GM18858 (cell line): ENCODE measurements at regions not wholly inside any gene's neighbourhood (a gene's known extent, or its start where the extent isn't known, plus 50 kb on each side); places are given as distances from the start of the nearest gene placed in this dataset.

Experiments
- ATAC-seq: cut with Tn5 transposase; IDR thresholded peaks from one replicate; pipeline ENCODE4 v1.9.1; 2021; ENCODE audit not compliant: unreplicated experiment

DNA sequence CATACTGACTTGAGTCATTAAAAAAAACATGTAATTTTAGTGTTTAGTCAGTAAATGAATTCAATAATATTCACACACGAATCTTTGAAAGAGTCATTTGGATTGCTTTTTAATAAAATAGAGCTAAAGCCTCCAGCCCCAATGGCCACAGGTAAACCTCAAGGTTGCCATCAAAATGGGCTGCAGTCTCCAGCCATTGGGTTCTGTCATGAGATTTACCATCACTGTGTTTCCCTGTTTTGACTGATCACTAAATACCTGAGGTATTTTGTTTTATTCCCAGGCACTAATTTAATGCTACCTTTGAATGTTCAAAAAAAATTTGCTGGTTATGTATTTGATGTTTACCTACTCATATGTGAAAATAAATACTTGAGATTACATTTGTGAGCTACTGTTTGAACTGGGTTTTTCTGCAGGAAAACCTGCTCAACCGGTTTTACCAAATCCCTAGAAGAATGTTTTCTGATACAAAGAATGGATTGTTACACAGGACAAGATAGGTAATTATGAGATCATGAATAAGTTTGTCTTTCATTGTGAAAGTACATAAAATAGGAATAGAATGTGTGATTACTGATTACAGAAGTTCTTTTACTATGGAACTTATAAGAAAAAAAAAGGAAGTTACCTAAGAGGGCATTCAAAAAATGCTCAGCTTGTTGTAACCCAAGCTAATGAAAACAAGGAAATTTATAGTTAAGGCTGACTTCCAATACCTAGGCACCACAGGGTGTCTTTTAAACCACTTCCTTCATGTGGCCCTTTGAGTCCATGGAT is 391.3 kb downstream of the EFNB2 start:
- ATAC-seq = no peak

DNA sequence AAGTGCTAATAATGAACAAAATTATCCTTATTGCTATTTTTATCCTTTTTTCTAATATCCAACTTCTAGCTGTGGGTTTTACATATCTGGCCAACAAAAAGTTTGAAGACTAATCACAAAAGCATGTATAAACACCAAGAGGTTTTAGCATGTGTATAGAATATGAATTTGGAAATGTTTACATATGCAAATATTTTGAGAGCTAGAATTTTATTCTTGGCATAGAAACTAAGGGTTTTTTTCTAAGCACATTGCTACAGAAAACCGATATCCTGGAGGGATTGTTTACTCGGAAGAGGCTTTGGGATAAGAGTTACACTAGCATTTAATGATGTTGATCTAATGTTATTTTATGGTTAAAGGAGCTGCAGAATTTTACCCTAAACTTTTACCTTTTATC is 392.1 kb downstream of the EFNB2 start:
- ATAC-seq = no peak

DNA sequence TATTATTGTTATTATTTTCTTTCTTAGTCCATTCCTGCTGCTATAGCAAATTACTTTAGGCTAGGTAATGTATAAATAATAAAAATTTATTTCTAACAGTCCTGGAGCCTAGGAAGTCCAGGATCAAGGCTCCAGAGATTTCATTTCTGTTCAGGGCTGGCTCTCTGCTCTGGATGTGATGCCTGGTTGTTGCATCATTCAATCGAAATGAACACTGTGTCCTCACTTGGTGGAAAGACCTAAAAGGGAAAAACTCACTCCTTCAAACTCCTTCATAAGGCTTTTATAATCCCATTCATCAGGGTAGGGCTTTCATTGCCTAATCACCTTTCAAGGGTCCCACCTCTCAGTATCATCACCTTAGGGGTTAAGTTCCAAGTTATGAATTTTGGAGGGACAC is 395.0 kb downstream of the EFNB2 start:
- no peak for ATAC-seq

DNA sequence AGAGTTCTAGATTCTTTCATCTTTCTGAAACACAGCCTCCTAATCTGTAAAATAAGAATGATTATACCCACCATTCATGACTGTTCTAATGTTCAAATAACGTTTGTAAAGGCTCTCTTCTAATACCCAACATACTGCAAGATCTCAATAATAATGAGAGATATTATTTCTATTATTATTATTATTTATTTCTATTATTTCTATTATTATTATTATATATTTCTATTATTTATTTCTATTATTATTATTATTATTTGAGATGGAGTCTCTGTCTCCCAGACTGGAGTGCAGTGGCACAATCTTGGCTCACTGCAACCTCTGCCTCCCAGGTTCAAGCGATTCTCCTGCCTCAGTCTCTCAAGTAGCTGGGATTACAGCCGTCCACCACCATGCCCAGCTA is 395.5 kb downstream of the EFNB2 start:
- no peak for ATAC-seq

DNA sequence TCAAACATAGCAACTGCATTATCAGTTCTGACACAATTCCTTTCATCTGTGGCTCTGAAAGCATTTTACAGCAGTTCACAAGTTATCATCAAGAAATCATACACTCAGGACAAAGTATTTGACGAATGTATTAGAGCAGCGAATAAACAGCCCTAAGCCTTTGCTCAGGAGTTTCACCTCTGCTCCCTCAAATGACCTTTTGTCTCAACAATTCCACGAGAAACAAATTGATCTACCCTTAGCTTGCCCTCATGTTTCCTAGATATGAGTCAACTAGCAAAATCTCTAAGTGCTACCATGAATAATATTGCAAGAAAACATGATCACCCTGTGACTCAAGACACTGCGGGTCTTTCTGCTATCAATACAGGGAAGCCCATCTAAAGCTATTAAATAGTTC is 396.1 kb downstream of the EFNB2 start:
- no peak for ATAC-seq

DNA sequence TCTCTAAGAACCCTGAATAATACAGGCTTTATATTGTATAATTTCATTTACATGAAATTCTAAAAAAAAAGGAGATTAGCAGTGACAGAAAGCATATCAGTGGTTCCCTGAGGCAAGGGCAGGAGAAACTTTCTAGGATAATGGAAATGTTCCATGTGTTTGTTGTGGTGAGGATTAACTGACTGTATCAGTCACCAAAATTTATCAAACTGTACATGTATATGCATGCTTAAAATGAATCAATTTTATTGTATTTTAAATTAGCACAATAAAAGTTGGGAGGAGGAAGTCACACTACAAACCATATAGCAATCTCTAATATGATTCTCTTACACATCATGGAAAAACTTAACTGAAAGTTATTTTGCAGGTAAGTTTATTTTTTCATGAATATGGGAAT is 396.8 kb downstream of the EFNB2 start:
- ATAC-seq = no peak

DNA sequence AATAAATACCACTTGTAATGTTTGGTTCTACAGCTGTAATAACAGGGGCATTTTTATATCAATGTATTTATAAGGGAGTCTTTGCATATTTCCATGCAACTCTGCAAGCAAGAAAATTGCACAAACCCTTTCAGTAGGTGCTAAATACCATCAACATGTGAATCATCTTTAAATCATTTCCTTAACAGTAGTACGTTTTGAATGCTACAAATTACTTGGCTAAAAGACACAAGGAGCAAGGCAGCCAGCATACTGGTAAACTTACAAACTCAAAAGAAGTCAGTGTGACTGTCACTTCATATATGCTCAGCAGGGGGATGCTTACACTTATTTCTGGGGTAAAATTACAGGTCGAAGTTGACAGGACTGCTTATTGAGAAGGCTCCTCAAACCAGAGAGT is 402.4 kb downstream of the EFNB2 start:
- ATAC-seq = no peak

DNA sequence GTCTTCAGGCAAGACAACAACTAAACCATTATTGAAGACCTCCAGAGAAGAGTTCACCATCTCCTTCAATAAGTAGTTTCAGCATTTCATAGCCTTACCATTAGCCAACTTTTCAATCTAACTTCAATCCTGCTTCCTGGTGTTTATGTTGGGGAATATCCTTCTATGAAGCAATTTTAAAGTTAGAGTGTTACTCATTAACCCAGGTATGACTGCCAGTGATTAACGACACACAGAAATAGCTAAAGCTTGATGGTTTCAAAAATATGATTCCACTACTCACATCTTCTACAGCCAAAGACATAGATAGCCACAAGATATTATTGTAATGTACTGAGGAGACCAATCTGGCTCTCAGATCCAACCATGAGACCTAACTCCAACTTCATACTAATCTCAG is 403.2 kb downstream of the EFNB2 start:
- ATAC-seq = no peak

DNA sequence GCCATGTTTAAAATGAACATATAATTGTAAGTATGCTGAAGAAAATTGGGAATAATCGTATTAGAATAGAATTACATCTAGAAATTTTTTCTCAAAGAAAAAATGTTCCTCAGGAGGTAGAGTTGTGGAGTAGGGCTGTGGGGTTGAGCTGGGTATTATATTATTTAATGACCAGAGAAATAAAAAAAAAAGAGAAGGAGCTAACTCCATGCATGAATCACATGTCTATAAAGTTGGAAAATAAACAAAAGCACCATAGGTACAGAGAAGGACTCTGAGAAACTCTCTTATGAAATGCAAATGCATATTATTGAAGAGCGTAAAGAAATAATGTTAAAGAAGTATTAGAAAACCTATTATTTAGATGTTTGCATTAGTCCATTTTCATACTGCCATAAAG is 405.5 kb downstream of the EFNB2 start:
- no peak for ATAC-seq

DNA sequence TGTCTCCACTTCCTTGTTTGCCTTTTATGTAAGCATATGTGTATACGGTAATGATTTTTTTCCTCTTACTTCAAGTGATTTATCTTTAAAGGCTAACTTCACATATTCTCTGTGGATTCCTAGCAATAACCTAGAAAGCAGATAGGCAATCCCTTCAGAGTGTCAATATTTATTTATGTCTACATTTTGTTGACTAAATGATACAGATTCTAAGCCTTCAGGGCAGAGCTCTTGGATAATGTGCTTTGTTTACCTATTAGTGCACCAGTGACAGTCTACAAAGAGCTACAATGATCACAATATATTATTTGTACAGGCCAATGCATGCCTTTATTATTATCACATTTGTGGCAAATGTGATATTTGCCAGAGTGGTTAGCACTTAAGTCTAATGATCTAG is 406.2 kb downstream of the EFNB2 start:
- ATAC-seq = no peak

DNA sequence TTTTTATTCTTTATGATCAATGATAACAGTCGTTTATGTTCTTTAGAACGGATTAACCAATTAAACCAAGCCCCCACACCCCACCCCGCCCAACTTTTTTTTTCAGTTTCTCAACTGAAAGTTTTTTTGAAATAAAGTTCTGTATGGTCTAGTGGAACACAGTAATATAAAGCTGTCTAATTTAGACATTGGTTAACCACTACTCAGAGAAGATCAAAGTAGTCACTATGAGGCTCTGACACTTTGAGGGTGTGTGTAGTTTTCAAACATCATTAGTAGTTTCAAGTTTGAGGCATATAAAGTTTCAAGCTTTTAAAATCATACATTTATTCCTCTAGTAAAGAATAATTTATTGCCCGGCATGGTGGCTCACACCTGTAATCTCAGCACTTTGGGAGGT is 413.2 kb downstream of the EFNB2 start:
- no peak for ATAC-seq

DNA sequence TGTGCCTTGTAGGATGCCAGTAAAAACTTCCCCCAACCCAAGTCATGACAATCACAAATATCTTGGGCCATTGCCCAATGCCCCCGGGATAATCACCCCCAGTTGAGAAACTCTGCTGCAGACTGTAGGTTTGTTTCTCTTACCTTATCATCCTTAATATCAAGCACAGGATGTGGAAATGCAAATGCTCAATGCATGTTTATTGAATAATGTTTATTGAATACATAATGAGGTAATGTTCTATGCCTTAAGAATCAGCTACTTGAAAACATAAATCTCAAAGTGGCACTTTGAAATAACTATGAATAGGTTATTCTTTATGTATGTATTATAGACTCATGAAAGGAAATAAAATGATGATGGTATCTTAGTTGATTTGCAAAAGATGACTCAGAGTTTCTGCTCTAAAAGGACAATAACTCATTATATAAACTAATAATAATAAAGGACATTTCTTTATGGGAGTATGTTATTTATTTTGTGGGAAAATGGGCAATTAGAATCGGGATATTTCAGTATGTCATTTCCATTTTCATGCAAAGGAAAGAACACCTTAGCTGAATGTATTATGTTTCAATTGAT is 414.2 kb downstream of the EFNB2 start:
- ATAC-seq = no peak

DNA sequence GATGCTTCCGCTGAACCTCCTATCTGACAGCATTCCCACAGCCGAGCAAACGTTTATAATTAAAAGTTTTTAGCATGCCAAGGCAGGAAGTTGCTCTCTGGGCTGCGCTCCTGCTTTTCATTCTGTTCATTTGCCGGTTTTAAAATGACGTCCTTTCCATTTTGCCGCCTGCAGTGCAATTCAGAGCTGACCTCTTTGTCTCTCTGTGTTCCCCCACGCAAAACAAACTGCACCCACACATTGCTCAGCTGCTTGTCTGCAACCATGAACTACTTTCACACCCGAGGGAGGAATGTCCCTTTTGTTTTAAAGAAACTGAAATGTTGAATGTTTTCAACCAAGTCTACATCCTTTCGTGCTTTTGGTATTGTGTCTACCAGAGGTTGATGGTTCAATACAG is 416.5 kb downstream of the EFNB2 start:
- ATAC-seq = no peak

DNA sequence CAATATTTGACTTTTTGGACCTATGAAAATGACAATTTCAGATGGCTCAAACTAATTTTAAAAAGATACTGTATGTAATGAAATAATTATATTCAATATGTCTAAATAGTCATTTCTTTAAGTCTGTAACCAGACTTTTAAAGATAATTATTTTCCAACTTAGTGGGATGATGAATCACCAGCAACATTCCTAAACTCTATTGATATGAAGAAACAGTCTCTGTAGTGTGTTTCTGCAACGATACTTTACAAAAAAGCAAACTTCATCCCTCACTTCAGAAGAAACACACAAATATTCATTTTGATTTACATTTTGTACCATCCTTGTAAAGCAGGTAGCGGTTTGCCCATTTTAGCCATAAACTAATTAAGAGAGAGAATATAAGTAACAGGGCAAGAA is 417.4 kb downstream of the EFNB2 start:
- no peak for ATAC-seq

DNA sequence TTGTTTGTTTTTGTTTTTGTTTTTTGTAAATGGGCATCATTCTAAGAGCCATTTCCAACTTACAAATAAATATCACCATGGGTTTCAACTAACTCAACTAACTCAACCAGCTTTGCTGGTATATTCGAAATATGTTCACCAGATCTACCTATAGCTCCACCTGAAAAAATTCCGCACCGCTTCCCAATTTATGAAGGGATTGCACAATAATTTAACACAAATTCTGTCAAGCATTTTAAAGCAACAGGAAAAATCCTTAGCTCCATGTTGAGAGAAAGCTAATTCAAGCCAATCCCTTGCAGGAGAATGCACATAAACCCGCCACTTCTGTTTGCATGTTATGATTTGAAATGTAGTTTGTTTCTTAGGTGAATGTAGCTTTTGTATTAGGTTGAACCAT is 417.8 kb downstream of the EFNB2 start:
- no peak for ATAC-seq

DNA sequence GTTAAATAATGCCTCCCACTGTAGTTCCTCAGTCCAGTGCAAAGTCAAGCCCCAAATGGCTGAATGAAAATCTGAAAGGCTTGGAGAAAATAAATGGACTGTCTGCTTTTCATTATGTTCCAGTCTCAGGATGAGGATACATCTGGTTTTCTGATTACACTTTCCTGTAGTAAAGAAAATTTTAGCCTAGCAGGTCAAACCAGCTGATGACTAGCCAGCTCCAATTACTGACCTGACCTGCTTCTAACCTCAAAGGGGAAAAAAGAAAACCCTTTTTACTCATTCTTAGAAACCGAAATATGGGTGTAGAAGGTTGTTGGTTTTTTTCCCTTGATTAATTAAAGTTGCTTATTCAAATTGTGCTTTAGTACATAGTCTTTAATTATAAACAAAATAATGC is 418.4 kb downstream of the EFNB2 start:
- no peak for ATAC-seq

DNA sequence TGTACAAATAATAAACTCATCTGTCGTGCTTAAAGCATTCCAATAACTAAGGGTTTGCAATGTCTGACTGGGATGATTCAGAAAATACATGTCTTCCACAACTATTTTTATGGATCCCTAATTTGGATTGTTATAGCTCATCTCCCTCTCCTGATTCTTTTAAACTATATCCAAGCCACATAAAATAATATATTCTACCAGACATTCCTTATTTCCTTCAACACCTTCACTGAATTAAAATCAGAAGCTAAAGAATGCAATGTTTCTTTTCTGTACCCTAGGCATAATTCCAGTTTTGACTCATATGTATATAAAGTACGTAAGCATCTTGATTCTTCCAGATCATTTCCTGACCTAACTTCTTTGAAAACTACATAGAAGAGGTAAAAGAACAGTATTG is 420.4 kb downstream of the EFNB2 start:
- ATAC-seq = no peak

DNA sequence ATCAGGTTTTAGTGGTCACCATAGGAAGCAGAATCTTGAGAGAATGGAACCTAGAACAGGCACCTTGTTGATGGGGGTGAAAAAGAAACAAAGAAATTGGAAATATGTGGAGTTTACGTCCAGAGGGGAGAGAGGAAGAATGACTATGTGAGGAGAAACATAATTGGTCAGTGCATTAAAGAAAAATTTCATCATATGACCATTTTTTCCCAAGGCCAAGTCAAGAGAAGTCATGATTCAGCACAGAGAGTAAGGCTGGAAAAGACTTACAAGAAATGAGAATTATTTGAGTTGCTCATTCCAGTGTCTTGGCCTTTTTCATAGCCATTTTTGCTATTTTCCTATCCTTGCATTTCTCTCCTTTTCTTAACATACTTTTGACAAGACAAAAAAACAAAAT is 421.7 kb downstream of the EFNB2 start:
- ATAC-seq = no peak

DNA sequence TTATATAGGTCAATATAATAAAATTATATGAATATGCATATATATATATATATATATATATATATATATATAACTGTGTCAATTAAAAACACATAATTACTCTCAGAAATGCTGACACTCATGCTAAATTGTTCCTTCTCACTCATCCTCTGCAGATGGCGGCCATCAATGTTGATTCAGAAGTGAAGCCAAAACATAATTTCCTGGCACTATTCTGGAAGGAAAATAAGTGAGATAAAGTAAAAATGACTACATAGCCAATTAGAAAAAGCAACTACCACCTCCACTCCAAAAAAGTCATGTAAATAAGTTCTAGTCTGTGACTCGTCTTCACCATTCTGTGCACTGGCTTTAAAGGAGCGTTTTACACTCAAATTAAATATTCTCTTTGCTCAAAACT is 423.3 kb downstream of the EFNB2 start:
- no peak for ATAC-seq

DNA sequence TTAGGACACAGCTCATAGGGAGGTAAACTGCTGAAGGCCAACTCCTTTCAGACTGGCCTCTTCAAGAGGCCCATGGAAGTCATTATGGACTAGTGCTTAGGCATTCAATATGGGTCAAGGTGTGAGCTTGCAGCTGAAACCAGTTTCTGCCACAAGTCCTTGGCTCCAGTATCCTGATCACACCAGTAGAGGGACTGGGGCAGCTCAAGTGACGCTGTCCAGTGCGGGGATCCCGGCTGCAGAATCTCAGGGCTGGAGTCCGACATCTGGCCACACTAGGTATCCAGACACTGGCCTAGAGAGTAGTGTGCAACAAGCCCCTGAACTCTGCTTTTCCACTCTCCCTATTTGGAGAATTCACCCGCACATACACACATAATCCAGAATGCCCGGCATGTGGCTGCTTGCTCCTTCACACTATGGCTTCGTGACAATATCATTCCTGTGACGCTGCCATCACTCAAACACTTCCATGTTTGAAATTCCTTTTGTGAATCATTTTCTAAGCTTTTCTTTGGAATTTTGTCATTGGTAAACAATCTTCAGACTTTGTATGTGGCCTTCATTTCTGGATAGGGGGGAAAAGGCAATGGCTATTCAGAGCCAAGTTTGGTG is 425.1 kb downstream of the EFNB2 start:
- no peak for ATAC-seq

DNA sequence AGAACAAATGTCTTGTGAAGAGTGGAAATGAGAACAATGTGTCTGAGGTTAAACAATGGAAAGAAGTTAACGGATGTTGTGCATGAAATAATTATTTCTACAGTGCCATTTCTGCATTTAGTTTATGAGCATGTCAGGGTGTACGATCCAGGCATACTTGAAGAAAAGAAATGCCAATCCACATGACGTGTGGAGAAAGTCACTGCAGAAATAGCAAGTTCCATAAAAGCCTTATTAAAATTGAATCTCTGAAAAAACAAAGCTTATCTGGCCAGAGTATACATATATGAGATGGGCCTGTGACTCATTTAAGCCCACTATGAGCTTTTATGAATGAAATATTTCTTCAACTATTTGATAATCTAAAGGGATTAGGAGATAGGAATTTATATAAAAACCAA is 426.1 kb downstream of the EFNB2 start:
- ATAC-seq = no peak

DNA sequence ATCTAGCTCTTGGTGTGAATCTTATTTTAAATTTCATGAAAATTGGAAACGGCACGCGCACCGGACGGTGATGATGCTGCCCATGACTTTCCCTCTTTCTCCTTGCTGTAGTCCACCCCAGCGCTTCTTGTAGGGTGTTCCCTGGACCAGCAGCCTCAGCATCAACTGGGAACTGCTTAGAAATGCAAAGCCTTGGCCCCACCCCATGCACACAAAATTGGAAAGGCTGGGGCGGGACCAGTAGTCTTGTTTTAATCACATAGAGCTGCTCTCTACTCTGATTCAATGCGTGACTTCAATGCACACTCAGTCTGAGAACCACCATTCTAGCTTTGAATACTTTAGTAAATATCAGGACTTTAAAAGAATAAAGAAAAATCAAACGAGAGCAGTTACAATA is 427.1 kb downstream of the EFNB2 start:
- ATAC-seq = no peak

DNA sequence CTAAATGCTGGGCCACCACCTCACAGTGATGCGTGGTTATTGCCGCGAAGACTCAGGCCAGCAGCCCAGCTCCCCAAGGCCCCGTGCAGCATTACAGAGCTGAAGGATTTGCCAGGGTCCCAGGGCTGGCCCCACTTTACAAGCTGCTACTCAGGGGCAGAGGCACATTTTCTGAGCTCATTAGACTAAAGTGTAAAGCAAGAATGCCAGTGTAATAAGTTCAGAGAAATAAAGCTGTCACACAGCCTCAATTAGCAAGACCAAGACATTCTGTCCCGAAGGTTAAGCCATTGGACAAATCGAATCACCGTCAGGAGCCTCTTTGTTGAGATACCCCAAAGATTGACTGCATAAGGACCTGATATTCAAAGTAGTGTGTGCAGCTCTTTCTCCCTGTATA is 428.4 kb downstream of the EFNB2 start:
- no peak for ATAC-seq
